Lung microvascular endothelial cell (primary cell): ENCODE measurements at regions not wholly inside any gene's neighbourhood (a gene's known extent, or its start where the extent isn't known, plus 50 kb on each side); places are given as distances from the start of the nearest gene placed in this dataset.

Experiments used
- DNase-seq, 2 donors: peaks; one replicate each; pipeline versions ENCODE4 v3.0.0 to v3.0.0-alpha.2; 2010; ENCODE audit warnings: low read depth in 2 of 2

GRCh38 chr6:122339661-122340060 is 59.8 kb upstream of the HSF2 start:
- DNase-seq, result no peak

- DNase-seq, result no peak
These were observed 52.2 kb upstream of the HSF2 start for GRCh38 chr6:122347280-122347679.

- no peak for DNase-seq
These were observed 51.7 kb upstream of the HSF2 start for GRCh38 chr6:122347751-122348150.
